ENCODE measurements at regions not wholly inside any gene's neighbourhood (a gene's known extent, or its start where the extent isn't known, plus 50 kb on each side); places are given as distances from the start of the nearest gene placed in this dataset.
"Not testable (repeated sequence)": the region's sequence is repeated elsewhere in the genome, so short reads cannot be mapped to it uniquely, and the experiment has no call there.

GRCh38 chr3:21195203-21195602 lies 555.8 kb downstream of the ZNF385D start:
- ChIA-PET POLR2A (no interaction called here), CTCF (no interaction called here)
- no TSS peak for BruUV-seq (replicated peaks)
- Mint-ChIP-seq H3K4me3 (ENCODE audit: unreplicated experiment) (no peak overlapping the region), H3K27ac (ENCODE audit: unreplicated experiment) (no peak overlapping the region), H3K4me1 (ENCODE audit: low read depth, unreplicated experiment) (no peaks in the 10 kb centered on the region), H3K27me3 (ENCODE audit: insufficient read depth, unreplicated experiment) (peaks cover 4% of the 10 kb centered on the region), H3K9me3 (ENCODE audit: unreplicated experiment) (no peaks in the 10 kb centered on the region), H3K36me3 (ENCODE audit: insufficient read depth, unreplicated experiment) (no peaks in the 10 kb centered on the region)
- Histone ChIP-seq H3K4me3 (ENCODE audit: low read depth, low read length) (no peak overlapping the region), H3K36me3 (ENCODE audit: control insufficient read depth, insufficient read depth, low read length) (no peaks in the 10 kb centered on the region), H3K4me1 (no peaks in the 10 kb centered on the region), H3K9me3 (no peaks in the 10 kb centered on the region), H3K27me3 (replicated peaks; ENCODE audit: control insufficient read depth, insufficient read depth, low read length) (no peaks in the 10 kb centered on the region)
- no peak for TF ChIP-seq CTCF (IDR thresholded peaks at IDR 0.05; ENCODE audit: insufficient read depth in 1 of 2, low read depth in 1 of 2, low read length in 1 of 2, severe bottlenecking in 1 of 2, unreplicated experiment in 1 of 2)
- intact Hi-C loops (cut with micrococcal nuclease; ENCODE audit: unreplicated experiment), result no loop called here
- DNase-seq, result no peak

DNA sequence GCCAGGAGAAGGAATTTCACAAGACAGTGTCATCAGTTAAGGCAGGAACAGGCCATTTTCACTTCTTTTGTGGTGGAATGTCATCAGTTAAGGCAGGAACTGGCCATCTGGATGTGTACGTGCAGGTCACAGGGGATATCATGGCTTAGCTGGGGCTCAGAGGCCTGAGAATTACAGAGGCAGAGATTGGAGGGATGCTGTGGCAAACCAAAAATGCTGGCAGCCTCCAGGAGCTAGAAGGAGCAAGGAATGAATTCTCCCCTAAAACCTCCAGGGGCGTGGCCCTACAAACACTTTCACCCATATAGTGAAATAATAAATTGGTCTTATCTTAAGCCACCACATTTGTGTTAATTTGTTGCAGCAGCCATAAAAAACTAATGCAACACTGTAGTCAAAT lies 557.0 kb downstream of the ZNF385D start:
- POLR2A ChIA-PET, DNase-seq: not testable (repeated sequence)

GRCh38 chr3:21188459-21188858 lies 562.6 kb downstream of the ZNF385D start:
- H3K9me3 Mint-ChIP-seq (ENCODE audit: unreplicated experiment), result no peaks in the 10 kb centered on the region
- Histone ChIP-seq H3K4me3 (ENCODE audit: low read depth, low read length) (no peak overlapping the region), H3K27me3 (replicated peaks; ENCODE audit: control insufficient read depth, insufficient read depth, low read length) (no peaks in the 10 kb centered on the region), H3K36me3 (ENCODE audit: control insufficient read depth, insufficient read depth, low read length) (no peaks in the 10 kb centered on the region), H3K9me3 (no peaks in the 10 kb centered on the region), H3K4me1 (no peaks in the 10 kb centered on the region)
- no peak for DNase-seq
- intact Hi-C loops (cut with micrococcal nuclease; ENCODE audit: unreplicated experiment), result no loop called here
- peaks cover 7% of the 10 kb centered on the region for H3K4me1 Mint-ChIP-seq (ENCODE audit: low read depth, unreplicated experiment)
- ChIA-PET POLR2A (no interaction called here), CTCF (no interaction called here)
- no peak overlapping the region for H3K4me3 Mint-ChIP-seq (ENCODE audit: unreplicated experiment)
- H3K27ac Mint-ChIP-seq (ENCODE audit: unreplicated experiment), result no peak overlapping the region
- peaks cover 4% of the 10 kb centered on the region for H3K27me3 Mint-ChIP-seq (ENCODE audit: insufficient read depth, unreplicated experiment)
- BruUV-seq (replicated peaks), result no TSS peak
- TF ChIP-seq CTCF (IDR thresholded peaks at IDR 0.05; ENCODE audit: insufficient read depth in 1 of 2, low read depth in 1 of 2, low read length in 1 of 2, severe bottlenecking in 1 of 2, unreplicated experiment in 1 of 2), result no peak
- no peaks in the 10 kb centered on the region for H3K36me3 Mint-ChIP-seq (ENCODE audit: insufficient read depth, unreplicated experiment)

More for the DNA sequence above, 557.0 kb downstream of the ZNF385D start:
- CTCF ChIA-PET; H3K27me3 Mint-ChIP-seq (ENCODE audit: insufficient read depth, unreplicated experiment); H3K4me1 ChIP-seq; H3K4me3 ChIP-seq (ENCODE audit: low read depth, low read length); H3K4me1 Mint-ChIP-seq (ENCODE audit: low read depth, unreplicated experiment); H3K36me3 Mint-ChIP-seq (ENCODE audit: insufficient read depth, unreplicated experiment); H3K9me3 Mint-ChIP-seq (ENCODE audit: unreplicated experiment); H3K27me3 ChIP-seq (replicated peaks; ENCODE audit: control insufficient read depth, insufficient read depth, low read length); H3K27ac Mint-ChIP-seq (ENCODE audit: unreplicated experiment); intact Hi-C loops (cut with micrococcal nuclease; ENCODE audit: unreplicated experiment); H3K36me3 ChIP-seq (ENCODE audit: control insufficient read depth, insufficient read depth, low read length); H3K9me3 ChIP-seq; BruUV-seq (replicated peaks); H3K4me3 Mint-ChIP-seq (ENCODE audit: unreplicated experiment): not testable (repeated sequence)

DNA sequence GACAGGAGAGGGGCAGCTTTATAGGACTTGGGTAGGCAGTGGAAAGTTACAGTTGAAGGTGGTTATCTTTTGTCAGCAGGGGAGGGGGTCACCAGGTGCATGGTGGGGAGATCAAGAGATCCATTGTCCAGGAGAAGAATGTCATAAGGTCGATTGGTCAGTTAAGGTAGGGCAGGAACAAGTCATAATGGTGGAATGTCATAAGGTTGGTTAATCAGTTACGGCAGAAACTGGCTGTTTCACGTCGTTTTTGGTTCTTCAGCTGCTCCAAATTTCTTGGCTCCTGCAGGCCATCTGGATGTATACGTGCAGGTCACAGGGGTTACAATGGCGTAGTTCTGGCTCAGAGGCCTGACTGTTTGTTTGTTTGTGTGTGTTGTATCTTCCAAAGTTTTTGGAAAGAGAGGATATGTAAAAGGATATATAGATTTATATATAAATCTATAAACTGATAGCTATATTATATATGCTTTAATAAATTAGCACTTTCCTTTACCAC lies 565.1 kb downstream of the ZNF385D start:
- peaks cover 7% of the 10 kb centered on the region for H3K4me1 Mint-ChIP-seq (ENCODE audit: low read depth, unreplicated experiment)

More for the DNA sequence above, 565.1 kb downstream of the ZNF385D start:
- H3K4me3 Mint-ChIP-seq (ENCODE audit: unreplicated experiment), result no peak overlapping the region
- DNase-seq, result peak in 1 of 2 experiments; percentile 1
- H3K27me3 Mint-ChIP-seq (ENCODE audit: insufficient read depth, unreplicated experiment), result no peaks in the 10 kb centered on the region
- no peaks in the 10 kb centered on the region for H3K36me3 Mint-ChIP-seq (ENCODE audit: insufficient read depth, unreplicated experiment)
- H3K9me3 Mint-ChIP-seq (ENCODE audit: unreplicated experiment), result no peaks in the 10 kb centered on the region
- H3K27ac Mint-ChIP-seq (ENCODE audit: unreplicated experiment), result no peak overlapping the region
- no TSS peak for BruUV-seq (replicated peaks)
- H3K4me1 ChIP-seq, result no peaks in the 10 kb centered on the region
- no peak overlapping the region for H3K4me3 ChIP-seq (ENCODE audit: low read depth, low read length)
- ChIA-PET CTCF (no interaction called here), POLR2A (no interaction called here)
- no peaks in the 10 kb centered on the region for H3K9me3 ChIP-seq
- H3K27me3 ChIP-seq (replicated peaks; ENCODE audit: control insufficient read depth, insufficient read depth, low read length), result no peaks in the 10 kb centered on the region
- intact Hi-C loops (cut with micrococcal nuclease; ENCODE audit: unreplicated experiment), result no loop called here
- no peak for TF ChIP-seq CTCF (IDR thresholded peaks at IDR 0.05; ENCODE audit: insufficient read depth in 1 of 2, low read depth in 1 of 2, low read length in 1 of 2, severe bottlenecking in 1 of 2, unreplicated experiment in 1 of 2)
- H3K36me3 ChIP-seq (ENCODE audit: control insufficient read depth, insufficient read depth, low read length), result no peaks in the 10 kb centered on the region

Measured in Caco-2 (cell line).